Esophagus (tissue), 2 donors: ENCODE measurements at regions not wholly inside any gene's neighbourhood (a gene's known extent, or its start where the extent isn't known, plus 50 kb on each side); places are given as distances from the start of the nearest gene placed in this dataset.
"Not testable (repeated sequence)": the region's sequence is repeated elsewhere in the genome, so short reads cannot be mapped to it uniquely, and the experiment has no call there.

ENCODE experiments used
- H3K27ac ChIP-seq, 2 donors: one replicate each; pipeline ENCODE4 v1.5.1; 2013; ENCODE audit warnings: low read depth in 2 of 2, mild to moderate bottlenecking in 2 of 2, inconsistent platforms in 1 of 2, low read length in 1 of 2, moderate library complexity in 1 of 2
- H3K27me3 ChIP-seq, 2 donors: one replicate each; pipeline ENCODE4 v1.6.1; 2013; ENCODE audit warnings: low read length in 2 of 2, control low read depth in 1 of 2, mild to moderate bottlenecking in 1 of 2; ENCODE audit not compliant: insufficient read depth in 2 of 2, control insufficient read depth in 1 of 2
- H3K36me3 ChIP-seq, 2 donors: one replicate each; pipeline ENCODE4 v1.6.1; 2013; ENCODE audit warnings: low read length in 1 of 2; ENCODE audit not compliant: control insufficient read depth in 2 of 2, insufficient read depth in 2 of 2
- H3K4me1 ChIP-seq, 2 donors: one replicate each; pipeline ENCODE4 v1.6.1; 2013; ENCODE audit warnings: low read length in 1 of 2; ENCODE audit not compliant: control insufficient read depth in 2 of 2, insufficient read depth in 2 of 2
- H3K4me3 ChIP-seq, 2 donors: one replicate each; pipeline ENCODE4 v1.5.1; 2013; ENCODE audit warnings: low read length in 2 of 2, mild to moderate bottlenecking in 2 of 2, low read depth in 1 of 2, moderate library complexity in 1 of 2
- H3K9me3 ChIP-seq, 2 donors: one replicate each; pipeline ENCODE4 v1.6.1; 2013; ENCODE audit warnings: mild to moderate bottlenecking in 2 of 2, low read depth in 1 of 2, low read length in 1 of 2, moderate library complexity in 1 of 2; ENCODE audit not compliant: control insufficient read depth in 2 of 2, insufficient read depth in 1 of 2
- WGBS, 2 donors: extraction: QIAGEN DNeasy Blood & Tissue Kit; methylation state at CpG; one replicate each; pipeline ENCODE4 v1.1.7; 2013; 5-methylcytosine and 5-hydroxymethylcytosine counted together
- donor health status: healthy with polysubstance abuse.
- donor health status: Bipolar disorder and iron deficiency.

DNA sequence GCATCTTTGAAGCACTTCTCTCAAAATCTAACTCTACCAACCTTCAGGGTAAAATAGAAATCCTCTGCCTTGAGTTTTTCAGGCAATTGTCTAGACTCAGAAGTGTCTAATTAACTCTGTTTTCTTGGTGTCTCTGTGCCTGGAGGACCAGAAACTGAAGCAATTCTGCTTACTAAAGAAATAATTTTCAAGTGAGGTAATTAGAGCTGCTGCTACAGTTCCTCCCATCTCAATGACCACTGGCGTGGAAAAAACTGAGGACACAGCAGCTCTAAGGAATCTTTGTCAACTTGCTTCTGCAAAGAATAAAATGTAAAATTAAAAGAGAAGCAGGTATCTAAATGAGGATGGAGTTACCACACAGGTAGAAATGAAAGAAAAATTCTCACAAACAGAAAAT is 785.0 kb downstream of the PRELID2 start:
- Histone ChIP-seq H3K4me1 (no peaks in the 10 kb centered on the region), H3K36me3 (no peaks in the 10 kb centered on the region), H3K27ac (no peak overlapping the region), H3K27me3 (no peaks in the 10 kb centered on the region), H3K4me3 (no peak overlapping the region), H3K9me3 (no peaks in the 10 kb centered on the region)
- WGBS, 2 donors = 76 to 80% methylated on average over 1 of the region's 1 CpG

DNA sequence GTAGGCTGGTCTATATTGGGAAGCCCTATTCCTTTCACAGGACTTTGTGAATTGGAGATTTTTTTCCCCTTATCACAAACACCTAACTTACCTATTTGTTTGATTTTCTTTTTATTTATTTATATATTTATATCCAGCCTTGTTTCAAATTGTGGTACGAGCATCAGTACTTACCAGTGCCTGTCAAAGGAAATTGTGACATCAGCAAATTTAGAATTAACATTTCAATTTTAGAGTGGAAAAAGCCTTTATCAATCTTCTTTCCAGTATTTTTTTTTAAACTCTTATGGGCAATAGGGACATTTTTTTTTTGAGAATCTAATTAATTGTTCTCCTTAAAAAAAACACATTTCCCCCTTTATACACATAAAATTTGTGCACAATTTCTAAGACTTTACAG is 790.2 kb downstream of the PRELID2 start:
- no peak overlapping the region for H3K27ac ChIP-seq
- WGBS, 2 donors = 77 to 86% methylated on average over 1 of the region's 1 CpG

DNA sequence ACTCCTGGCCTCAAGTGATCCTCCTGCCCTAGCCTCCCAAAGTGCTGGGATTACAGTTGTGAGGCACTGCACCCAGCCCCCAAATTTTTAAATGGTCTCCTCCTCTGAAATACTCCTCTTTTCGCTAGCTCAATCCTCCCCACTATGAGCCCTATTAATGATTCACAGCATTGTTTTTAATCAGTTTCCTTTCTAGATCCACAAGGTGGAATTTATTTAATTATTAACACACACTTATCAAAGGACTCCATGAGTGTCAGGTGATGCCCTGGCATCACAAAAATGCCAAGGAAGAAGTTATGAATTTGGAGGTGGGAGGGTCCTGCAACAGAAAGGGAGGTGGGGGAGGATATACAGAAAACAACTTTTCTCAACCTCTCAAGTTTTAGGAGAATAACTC is 806.5 kb downstream of the PRELID2 start:
- Histone ChIP-seq H3K4me1 (no peaks in the 10 kb centered on the region), H3K9me3 (no peaks in the 10 kb centered on the region), H3K36me3 (no peaks in the 10 kb centered on the region), H3K27ac (no peak overlapping the region), H3K4me3 (no peak overlapping the region), H3K27me3 (no peaks in the 10 kb centered on the region)
- WGBS, 2 donors = 79 to 80% methylated on average over 1 of the region's 1 CpG

More for the DNA sequence above, 790.2 kb downstream of the PRELID2 start:
- H3K27me3 ChIP-seq = no peaks in the 10 kb centered on the region
- H3K4me1 ChIP-seq = no peaks in the 10 kb centered on the region
- H3K9me3 ChIP-seq = no peaks in the 10 kb centered on the region
- H3K36me3 ChIP-seq = no peaks in the 10 kb centered on the region
- H3K4me3 ChIP-seq = no peak overlapping the region

DNA sequence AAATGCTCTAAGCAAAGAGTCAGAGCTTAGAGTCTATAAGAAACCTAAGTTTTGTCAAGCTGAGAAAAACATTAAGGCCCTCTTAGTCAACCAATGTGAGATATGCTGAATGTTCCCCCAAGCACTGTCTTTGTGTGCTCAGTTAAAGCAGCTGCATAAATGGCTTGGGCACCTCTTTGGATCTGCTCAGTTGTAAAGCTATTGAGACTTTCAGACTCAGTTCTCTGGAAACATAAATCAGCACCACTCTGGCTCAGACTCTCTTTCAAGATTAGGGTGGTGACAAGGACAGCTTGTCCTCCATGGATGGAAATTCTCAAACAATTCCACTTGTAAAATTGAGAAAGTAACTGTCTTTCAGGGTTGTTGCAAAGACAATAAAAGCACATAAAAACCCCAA is 807.9 kb downstream of the PRELID2 start:
- no peak overlapping the region for H3K4me3 ChIP-seq
- H3K36me3 ChIP-seq = no peaks in the 10 kb centered on the region
- H3K27me3 ChIP-seq = no peaks in the 10 kb centered on the region
- no peaks in the 10 kb centered on the region for H3K4me1 ChIP-seq
- no peak overlapping the region for H3K27ac ChIP-seq
- no peaks in the 10 kb centered on the region for H3K9me3 ChIP-seq

DNA sequence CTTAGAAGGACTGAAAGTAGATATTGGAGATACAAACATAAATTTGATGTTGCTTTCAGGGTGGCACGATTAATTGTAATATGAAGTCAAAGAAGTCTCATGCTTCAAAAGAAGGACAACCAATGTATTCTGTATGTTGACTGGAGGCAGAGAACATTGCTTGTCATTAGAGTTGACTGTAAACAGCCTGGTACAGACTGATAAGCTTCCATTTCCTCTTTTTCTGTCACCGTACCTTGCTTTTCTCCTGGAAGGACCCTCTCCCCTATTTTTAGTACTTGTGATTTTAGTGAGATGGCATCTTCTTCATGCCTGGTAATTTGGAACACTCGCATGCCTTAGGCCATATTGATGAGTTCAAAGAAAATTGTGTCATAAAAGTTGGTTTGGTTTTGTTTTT is 809.4 kb downstream of the PRELID2 start:
- no peak overlapping the region for H3K27ac ChIP-seq
- no peak overlapping the region for H3K4me3 ChIP-seq
- no peaks in the 10 kb centered on the region for H3K36me3 ChIP-seq
- no peaks in the 10 kb centered on the region for H3K27me3 ChIP-seq
- 68 to 81% methylated on average over 3 of the region's 3 CpGs for WGBS, 2 donors
- H3K9me3 ChIP-seq = no peaks in the 10 kb centered on the region
- no peaks in the 10 kb centered on the region for H3K4me1 ChIP-seq

DNA sequence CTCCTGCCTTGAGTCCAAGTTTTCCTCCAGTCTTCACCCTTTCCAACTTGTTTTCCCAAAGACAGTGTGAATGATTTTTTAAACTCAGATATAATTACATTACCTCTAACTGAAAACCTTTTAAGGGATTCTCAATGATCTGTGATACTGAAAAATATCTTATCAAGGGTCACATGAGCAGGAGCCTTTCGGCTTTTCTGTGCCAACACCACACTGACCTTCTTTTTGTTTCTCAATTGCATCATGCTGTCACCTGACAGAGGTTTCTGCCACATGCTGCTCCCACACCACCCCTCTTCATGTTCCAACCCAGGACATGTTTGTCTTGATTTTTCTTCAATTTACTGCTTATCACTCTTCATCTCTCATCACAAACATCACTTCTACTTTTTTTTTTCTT is 820.0 kb downstream of the PRELID2 start:
- Histone ChIP-seq H3K4me1 (no peaks in the 10 kb centered on the region), H3K27ac (no peak overlapping the region), H3K9me3 (no peaks in the 10 kb centered on the region), H3K36me3 (no peaks in the 10 kb centered on the region), H3K4me3 (no peak overlapping the region), H3K27me3 (no peaks in the 10 kb centered on the region)
- 86 to 90% methylated on average over 1 of the region's 1 CpG for WGBS, 2 donors

DNA sequence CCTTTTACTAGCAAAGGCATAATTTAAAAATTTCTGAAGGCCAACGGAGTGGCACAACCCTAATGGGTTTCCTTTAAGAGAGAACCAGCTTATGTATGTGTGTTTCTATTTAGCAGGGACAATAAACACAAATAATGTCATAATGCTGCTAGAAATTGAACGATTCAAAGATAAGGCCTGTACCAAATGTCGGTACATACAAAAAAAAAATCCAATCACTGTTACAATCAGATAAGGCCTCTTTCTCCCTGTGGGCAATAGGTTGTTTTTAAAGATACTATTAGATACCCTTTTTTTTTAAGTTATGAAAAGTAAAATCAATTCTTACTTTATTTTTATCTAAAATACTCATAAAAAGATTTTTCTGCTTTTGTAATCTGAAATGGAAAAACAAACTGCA is 821.0 kb downstream of the PRELID2 start:
- H3K36me3 ChIP-seq = no peaks in the 10 kb centered on the region
- H3K27me3 ChIP-seq = no peaks in the 10 kb centered on the region
- no peaks in the 10 kb centered on the region for H3K4me1 ChIP-seq
- H3K27ac ChIP-seq = no peak overlapping the region
- no peak overlapping the region for H3K4me3 ChIP-seq
- WGBS, 2 donors = 83 to 89% methylated on average over 3 of the region's 3 CpGs
- H3K9me3 ChIP-seq = no peaks in the 10 kb centered on the region

DNA sequence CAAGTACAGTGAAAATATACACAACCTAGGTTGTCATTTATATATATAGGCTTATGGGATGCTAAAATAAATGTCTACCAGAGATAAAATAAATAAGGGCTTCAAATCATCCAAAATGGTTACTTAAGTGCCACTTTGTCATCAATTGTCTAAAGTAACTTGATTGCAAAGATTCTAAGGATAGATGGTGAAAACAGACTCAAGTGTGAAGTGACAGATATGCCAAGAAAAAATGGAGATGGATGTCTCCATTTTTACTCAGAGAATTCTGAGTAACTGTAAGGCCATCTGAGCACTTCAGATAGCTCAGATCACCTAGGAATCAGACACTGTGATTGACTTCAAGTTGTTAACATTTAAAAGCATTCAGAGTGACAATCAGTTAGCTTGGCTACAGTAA is 824.3 kb downstream of the PRELID2 start:
- H3K27ac ChIP-seq = no peak overlapping the region
- H3K9me3 ChIP-seq = no peaks in the 10 kb centered on the region
- no peaks in the 10 kb centered on the region for H3K36me3 ChIP-seq
- no peaks in the 10 kb centered on the region for H3K27me3 ChIP-seq
- H3K4me1 ChIP-seq = no peaks in the 10 kb centered on the region
- H3K4me3 ChIP-seq = no peak overlapping the region

DNA sequence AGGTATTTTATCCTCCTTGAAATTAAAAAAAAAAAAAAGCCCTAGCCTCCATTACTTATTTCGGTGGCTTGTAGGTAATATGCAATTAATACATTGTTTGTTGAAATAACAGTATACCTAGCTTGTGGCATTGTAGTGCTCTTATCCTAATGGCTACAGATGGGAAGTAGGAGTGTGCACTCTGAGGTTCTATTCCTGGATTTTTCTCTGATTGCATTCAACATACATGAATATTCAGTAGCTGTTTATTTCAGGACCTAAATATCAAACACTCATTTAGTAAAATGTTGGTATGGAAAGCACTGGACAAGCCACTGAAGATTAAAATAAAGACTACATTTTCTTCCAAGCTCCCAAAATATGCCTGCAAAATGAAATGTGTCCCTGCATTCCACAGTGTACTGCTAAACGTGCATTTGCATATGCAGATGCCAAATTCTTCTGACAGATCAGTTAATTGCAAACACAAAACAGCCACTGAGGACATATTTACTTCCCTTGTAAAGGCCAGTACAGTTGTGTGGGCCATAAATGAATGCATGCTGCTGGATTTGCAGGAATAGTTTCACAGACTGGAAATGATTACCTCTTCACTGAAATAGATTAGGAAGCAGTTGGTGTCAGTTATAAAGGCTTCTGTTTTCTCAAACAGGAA is 826.1 kb downstream of the PRELID2 start:
- Histone ChIP-seq H3K4me1 (no peaks in the 10 kb centered on the region), H3K27ac (no peak overlapping the region), H3K27me3 (no peaks in the 10 kb centered on the region), H3K4me3 (no peak overlapping the region), H3K9me3 (no peaks in the 10 kb centered on the region), H3K36me3 (no peaks in the 10 kb centered on the region)
- WGBS, 2 donors = 66 to 75% methylated on average over 2 of the region's 2 CpGs

DNA sequence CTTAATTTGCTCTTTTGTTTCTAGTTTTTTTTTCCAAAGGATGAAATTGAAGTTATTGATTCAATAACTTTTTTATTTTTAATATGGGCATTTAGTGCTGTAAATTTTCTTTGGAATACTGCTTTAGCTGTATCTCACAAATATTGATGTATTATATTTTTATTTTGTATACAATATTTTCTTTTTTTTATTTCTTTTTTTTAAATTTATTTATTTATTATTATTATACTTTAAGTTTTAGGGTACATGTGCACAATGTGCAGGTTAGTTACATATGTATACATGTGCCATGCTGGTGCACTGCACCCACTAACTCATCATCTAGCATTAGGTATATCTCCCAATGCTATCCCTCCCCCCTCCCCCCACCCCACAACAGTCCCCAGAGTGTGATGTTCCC is 823.7 kb downstream of the KCTD16 start:
- H3K4me1 ChIP-seq, H3K27ac ChIP-seq, H3K9me3 ChIP-seq, H3K27me3 ChIP-seq, H3K36me3 ChIP-seq, H3K4me3 ChIP-seq: not testable (repeated sequence)
